Osteocyte (in vitro differentiated cells): ENCODE measurements at regions not wholly inside any gene's neighbourhood (a gene's known extent, or its start where the extent isn't known, plus 50 kb on each side); places are given as distances from the start of the nearest gene placed in this dataset.

Source experiments
- DNase-seq: peaks from one replicate; pipeline ENCODE4 v3.0.0; 2021; ENCODE audit warnings: mixed read lengths; ENCODE audit not compliant: unreplicated experiment; ENCODE audit errors: extremely low spot score
- H3K27ac Mint-ChIP-seq: one replicate; pipeline ENCODE4 v1.8.0; 2021; ENCODE audit warnings: mild to moderate bottlenecking, mixed read lengths; ENCODE audit not compliant: unreplicated experiment
- H3K27me3 Mint-ChIP-seq: one replicate; pipeline ENCODE4 v1.8.0; 2021; ENCODE audit warnings: mixed read lengths; ENCODE audit not compliant: unreplicated experiment
- H3K36me3 Mint-ChIP-seq: one replicate; pipeline ENCODE4 v1.8.0; 2021; ENCODE audit warnings: mixed read lengths; ENCODE audit not compliant: unreplicated experiment
- H3K4me1 Mint-ChIP-seq: one replicate; pipeline ENCODE4 v1.8.0; 2021; ENCODE audit warnings: mixed read lengths; ENCODE audit not compliant: unreplicated experiment
- H3K4me3 Mint-ChIP-seq: one replicate; pipeline ENCODE4 v1.8.0; 2021; ENCODE audit warnings: mild to moderate bottlenecking, moderate library complexity, mixed read lengths; ENCODE audit not compliant: unreplicated experiment
- H3K9me3 Mint-ChIP-seq: one replicate; pipeline ENCODE4 v1.8.0; 2021; ENCODE audit warnings: mixed read lengths; ENCODE audit not compliant: unreplicated experiment
- CTCF ChIP-seq: fragments of 200-600 bp; sonication (generic); IDR thresholded peaks from 2 replicates; pipeline ENCODE4 v1.5.0; 2021; ENCODE audit warnings: antibody characterized with exemption, mild to moderate bottlenecking, moderate library complexity

GRCh38 chr18:72672364-72673184, 128.4 kb upstream of the CBLN2 start:
- no peak overlapping the region for H3K27ac Mint-ChIP-seq
- peak; percentile 71 for TF ChIP-seq CTCF
- no peak overlapping the region for H3K4me3 Mint-ChIP-seq
- H3K9me3 Mint-ChIP-seq, result no peaks in the 10 kb centered on the region
- peaks cover 2% of the 10 kb centered on the region for H3K27me3 Mint-ChIP-seq
- no peaks in the 10 kb centered on the region for H3K36me3 Mint-ChIP-seq
- no peak for DNase-seq
- no peaks in the 10 kb centered on the region for H3K4me1 Mint-ChIP-seq

- Mint-ChIP-seq H3K36me3 (no peaks in the 10 kb centered on the region), H3K9me3 (peaks cover 8% of the 10 kb centered on the region), H3K27me3 (peaks cover 2% of the 10 kb centered on the region), H3K27ac (no peak overlapping the region), H3K4me1 (no peaks in the 10 kb centered on the region), H3K4me3 (no peak overlapping the region)
- no peak for TF ChIP-seq CTCF
- no peak for DNase-seq
Measured at GRCh38 chr18:72667932-72668331, 123.8 kb upstream of the CBLN2 start.

GRCh38 chr18:72652990-72653593, 109.0 kb upstream of the CBLN2 start:
- Mint-ChIP-seq H3K36me3 (no peaks in the 10 kb centered on the region), H3K4me3 (no peak overlapping the region), H3K4me1 (no peaks in the 10 kb centered on the region), H3K9me3 (no peaks in the 10 kb centered on the region), H3K27me3 (peaks cover 13% of the 10 kb centered on the region), H3K27ac (no peak overlapping the region)
- no peak for DNase-seq
- TF ChIP-seq CTCF, result peak; percentile 48

- Mint-ChIP-seq H3K27me3 (peaks cover 14% of the 10 kb centered on the region), H3K4me3 (no peak overlapping the region), H3K4me1 (no peaks in the 10 kb centered on the region), H3K36me3 (no peaks in the 10 kb centered on the region), H3K27ac (no peak overlapping the region), H3K9me3 (no peaks in the 10 kb centered on the region)
- DNase-seq, result no peak
- no peak for TF ChIP-seq CTCF
Measured at GRCh38 chr18:72651033-72651432, 106.9 kb upstream of the CBLN2 start.

GRCh38 chr18:72648481-72648960, 104.4 kb upstream of the CBLN2 start:
- Mint-ChIP-seq H3K4me3 (no peak overlapping the region), H3K9me3 (peaks cover 9% of the 10 kb centered on the region), H3K27ac (no peak overlapping the region), H3K4me1 (no peaks in the 10 kb centered on the region), H3K36me3 (no peaks in the 10 kb centered on the region), H3K27me3 (peaks cover 14% of the 10 kb centered on the region)
- DNase-seq, result no peak
- no peak for TF ChIP-seq CTCF
